WTC11 (cell line): ENCODE measurements at regions not wholly inside any gene's neighbourhood (a gene's known extent, or its start where the extent isn't known, plus 50 kb on each side); places are given as distances from the start of the nearest gene placed in this dataset.

ENCODE experiments used
- ATAC-seq: fragments of 200-7000 bp; cut with Tn5 transposase; 2 replicates; pipeline ENCODE4 v1.10.0; 2021; ENCODE audit warnings: mild to moderate bottlenecking, moderate library complexity
- CTCF ChIA-PET: fragments of 300-600 bp; sonication (Branson Sonifier 250); formaldehyde crosslinking; loops from one replicate; lab custom pipeline; 2021; ENCODE audit warnings: antibody characterized with exemption; lab: Charles Lee
- POLR2A ChIA-PET: fragments of 350-600 bp; sonication (Branson Sonifier 250); formaldehyde crosslinking; loops from one replicate; lab custom pipeline; 2021; ENCODE audit warnings: antibody characterized with exemption; lab: Charles Lee
- DNase-seq: peaks from one replicate; pipeline ENCODE4 v3.0.0; 2021; ENCODE audit warnings: low spot score
- H3K27ac Mint-ChIP-seq: 2 replicates; pipeline ENCODE4 v1.8.0; 2021; ENCODE audit warnings: mixed read lengths
- H3K27me3 Mint-ChIP-seq: 2 replicates; pipeline ENCODE4 v1.8.0; 2021; ENCODE audit warnings: low read depth, mild to moderate bottlenecking, moderate library complexity, mixed read lengths
- H3K36me3 Mint-ChIP-seq: 2 replicates; pipeline ENCODE4 v1.8.0; 2021; ENCODE audit warnings: mixed read lengths
- H3K4me1 Mint-ChIP-seq: 2 replicates; pipeline ENCODE4 v1.8.0; 2022; ENCODE audit warnings: mixed read lengths
- H3K4me3 Mint-ChIP-seq: 2 replicates; pipeline ENCODE4 v1.8.0; 2021; ENCODE audit warnings: mild to moderate bottlenecking, moderate library complexity, mixed read lengths
- H3K9me3 Mint-ChIP-seq: 2 replicates; pipeline ENCODE4 v1.8.0; 2021; ENCODE audit warnings: mixed read lengths
- AFF4 ChIP-seq: sonication (generic); formaldehyde crosslinking; IDR thresholded peaks from 2 replicates; pipeline ENCODE4 v1.8.1; 2023; ENCODE audit warnings: mild to moderate bottlenecking, missing genetic modification reagents, borderline replicate concordance
- EMX1 ChIP-seq: fragments of 250-450 bp; sonication (Bioruptor Pico); IDR thresholded peaks from 2 replicates; pipeline ENCODE4 v1.8.0; 2021; ENCODE audit warnings: mild to moderate bottlenecking
- GABPB1 ChIP-seq: sonication (generic); formaldehyde crosslinking; IDR thresholded peaks from 2 replicates; pipeline ENCODE4 v1.8.1; 2023; ENCODE audit warnings: mild to moderate bottlenecking, missing genetic modification reagents
- GRHL2 ChIP-seq: fragments of 250-450 bp; sonication (Bioruptor Pico); IDR thresholded peaks from 2 replicates; pipeline ENCODE4 v1.8.0; 2022; ENCODE audit warnings: mild to moderate bottlenecking, moderate library complexity; ENCODE audit not compliant: insufficient replicate concordance, severe bottlenecking
- IRF2 ChIP-seq: sonication (generic); formaldehyde crosslinking; IDR thresholded peaks from 2 replicates; pipeline ENCODE4 v1.8.0; 2022; ENCODE audit warnings: low read depth, missing genetic modification reagents, borderline replicate concordance
- NFYB ChIP-seq: sonication (generic); formaldehyde crosslinking; conservative IDR thresholded peaks from 2 replicates; pipeline ENCODE4 v1.8.0; 2022; ENCODE audit warnings: low read depth, missing genetic modification reagents
- SMAD4 ChIP-seq: sonication (generic); formaldehyde crosslinking; IDR thresholded peaks from 2 replicates; pipeline ENCODE4 v1.8.0; 2022; ENCODE audit warnings: mild to moderate bottlenecking, missing genetic modification reagents
- SP1 ChIP-seq: sonication (generic); formaldehyde crosslinking; conservative IDR thresholded peaks from 2 replicates; pipeline ENCODE4 v1.8.1; 2022; ENCODE audit warnings: missing genetic modification reagents
- TCF7 ChIP-seq: sonication (generic); formaldehyde crosslinking; IDR thresholded peaks from 2 replicates; pipeline ENCODE4 v1.8.0; 2022; ENCODE audit warnings: mild to moderate bottlenecking, low read depth, missing genetic modification reagents, moderate library complexity
- USF1 ChIP-seq: sonication (generic); formaldehyde crosslinking; IDR thresholded peaks from 2 replicates; pipeline ENCODE4 v1.8.0; 2022; ENCODE audit warnings: mild to moderate bottlenecking, missing genetic modification reagents
- USF2 ChIP-seq: sonication (generic); formaldehyde crosslinking; IDR thresholded peaks from 2 replicates; pipeline ENCODE4 v1.8.1; 2023; ENCODE audit warnings: mild to moderate bottlenecking, missing genetic modification reagents, moderate library complexity
- ZNF138 ChIP-seq: sonication (generic); formaldehyde crosslinking; conservative IDR thresholded peaks from 2 replicates; pipeline ENCODE4 v1.8.1; 2022; ENCODE audit warnings: mild to moderate bottlenecking, moderate library complexity, missing genetic modification reagents
- ZNF423 ChIP-seq: fragments of 250-450 bp; sonication (Bioruptor Pico); IDR thresholded peaks from 2 replicates; pipeline ENCODE4 v2.1.2; 2022; ENCODE audit warnings: mild to moderate bottlenecking, moderate library complexity
- ZNF532 ChIP-seq: fragments of 250-450 bp; sonication (Bioruptor Pico); IDR thresholded peaks from 2 replicates; pipeline ENCODE4 v1.9.0; 2021; ENCODE audit warnings: mild to moderate bottlenecking, borderline replicate concordance
- ZNF671 ChIP-seq: fragments of 250-450 bp; sonication (Bioruptor Pico); IDR thresholded peaks from 2 replicates; pipeline ENCODE4 v1.8.0; 2021; ENCODE audit warnings: mild to moderate bottlenecking
- TF ChIP-seq, protein P1 (sequence below): sonication (generic); formaldehyde crosslinking; IDR thresholded peaks from 2 replicates; pipeline ENCODE4 v1.8.1; 2022; ENCODE audit warnings: mild to moderate bottlenecking, moderate library complexity, missing genetic modification reagents
- TF ChIP-seq, protein P2 (sequence below): sonication (generic); formaldehyde crosslinking; IDR thresholded peaks from 2 replicates; pipeline ENCODE4 v1.8.1; 2023; ENCODE audit warnings: mild to moderate bottlenecking, missing genetic modification reagents

DNA sequence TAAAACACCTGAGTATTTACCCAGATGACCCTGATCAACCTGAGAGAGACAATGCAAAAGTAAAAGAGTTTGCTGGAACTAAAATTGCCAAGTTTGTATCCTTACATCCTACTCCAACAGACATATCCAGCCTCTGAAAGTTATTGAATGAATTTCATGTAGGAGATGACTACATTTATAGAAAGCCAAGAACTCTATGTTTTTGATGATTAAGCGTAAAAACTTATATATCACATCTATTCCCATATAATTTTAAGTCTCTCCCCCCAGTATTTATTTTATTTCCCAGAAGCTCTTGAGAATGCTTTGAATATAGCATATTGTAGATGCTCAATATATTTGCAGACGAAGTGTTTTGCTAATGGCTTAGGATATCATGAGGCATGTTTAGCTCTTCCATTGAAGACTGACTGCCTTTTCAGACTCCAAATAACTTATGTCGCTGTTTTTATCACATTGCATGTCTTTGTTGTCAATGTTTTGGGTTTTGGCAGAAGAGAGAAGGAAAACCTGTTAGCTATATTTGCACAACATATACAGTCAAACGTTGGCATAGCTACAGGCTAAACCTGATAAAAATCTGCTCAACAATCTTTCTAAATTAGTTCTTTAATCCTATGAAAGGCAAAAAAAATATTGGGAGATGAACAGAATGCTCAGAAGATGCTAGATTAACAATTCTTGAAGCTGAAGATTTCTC lies 213.6 kb downstream of the DIO2 start:
- Mint-ChIP-seq H3K4me1 (no peaks in the 10 kb centered on the region), H3K36me3 (peaks cover 3% of the 10 kb centered on the region; the same call in 1 of the 2 replicates), H3K4me3 (no peak overlapping the region), H3K9me3 (peaks cover 34% of the 10 kb centered on the region), H3K27me3 (peaks cover 70% of the 10 kb centered on the region), H3K27ac (no peak overlapping the region)
- ChIA-PET CTCF (no interaction called here), POLR2A (no interaction called here)
- no peak for DNase-seq
- TF ChIP-seq ZNF423 (CRISPR knock-in tag) (no peak), EMX1 (CRISPR knock-in tag) (no peak), NFYB (CRISPR knock-in tag) (no peak), GABPB1 (CRISPR knock-in tag) (no peak), USF1 (CRISPR knock-in tag) (no peak), AFF4 (CRISPR knock-in tag) (no peak), SP1 (CRISPR knock-in tag) (no peak), SMAD4 (CRISPR knock-in tag) (no peak), ZNF671 (CRISPR knock-in tag) (no peak), USF2 (CRISPR knock-in tag) (no peak), ZNF138 (CRISPR knock-in tag) (no peak), TCF7 (CRISPR knock-in tag) (no peak), ZNF532 (CRISPR knock-in tag) (no peak), GRHL2 (no peak), IRF2 (CRISPR knock-in tag) (no peak)
- TF ChIP-seq, protein P1, sequence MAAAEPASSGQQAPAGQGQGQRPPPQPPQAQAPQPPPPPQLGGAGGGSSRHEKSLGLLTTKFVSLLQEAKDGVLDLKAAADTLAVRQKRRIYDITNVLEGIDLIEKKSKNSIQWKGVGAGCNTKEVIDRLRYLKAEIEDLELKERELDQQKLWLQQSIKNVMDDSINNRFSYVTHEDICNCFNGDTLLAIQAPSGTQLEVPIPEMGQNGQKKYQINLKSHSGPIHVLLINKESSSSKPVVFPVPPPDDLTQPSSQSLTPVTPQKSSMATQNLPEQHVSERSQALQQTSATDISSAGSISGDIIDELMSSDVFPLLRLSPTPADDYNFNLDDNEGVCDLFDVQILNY: no peak
- TF ChIP-seq, protein P2, sequence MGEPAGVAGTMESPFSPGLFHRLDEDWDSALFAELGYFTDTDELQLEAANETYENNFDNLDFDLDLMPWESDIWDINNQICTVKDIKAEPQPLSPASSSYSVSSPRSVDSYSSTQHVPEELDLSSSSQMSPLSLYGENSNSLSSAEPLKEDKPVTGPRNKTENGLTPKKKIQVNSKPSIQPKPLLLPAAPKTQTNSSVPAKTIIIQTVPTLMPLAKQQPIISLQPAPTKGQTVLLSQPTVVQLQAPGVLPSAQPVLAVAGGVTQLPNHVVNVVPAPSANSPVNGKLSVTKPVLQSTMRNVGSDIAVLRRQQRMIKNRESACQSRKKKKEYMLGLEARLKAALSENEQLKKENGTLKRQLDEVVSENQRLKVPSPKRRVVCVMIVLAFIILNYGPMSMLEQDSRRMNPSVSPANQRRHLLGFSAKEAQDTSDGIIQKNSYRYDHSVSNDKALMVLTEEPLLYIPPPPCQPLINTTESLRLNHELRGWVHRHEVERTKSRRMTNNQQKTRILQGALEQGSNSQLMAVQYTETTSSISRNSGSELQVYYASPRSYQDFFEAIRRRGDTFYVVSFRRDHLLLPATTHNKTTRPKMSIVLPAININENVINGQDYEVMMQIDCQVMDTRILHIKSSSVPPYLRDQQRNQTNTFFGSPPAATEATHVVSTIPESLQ (CRISPR knock-in tag): no peak
- TF ChIP-seq, all 79 proteins: peak for 0
- ATAC-seq: no peak
